ENCODE measurements at regions not wholly inside any gene's neighbourhood (a gene's known extent, or its start where the extent isn't known, plus 50 kb on each side); places are given as distances from the start of the nearest gene placed in this dataset.

GRCh38 chr17:79542718-79543117 is 68.1 kb downstream of the RBFOX3 start:
- no peak for DNase-seq
- TF ChIP-seq CTCF (conservative IDR thresholded peaks at IDR 0.05) (no peak), EZH2 (IDR thresholded peaks at IDR 0.05; ENCODE audit: low read depth) (no peak)
- Histone ChIP-seq H3K79me2 (ENCODE audit: low read depth) (no peaks in the 10 kb centered on the region), H3K9me2 (ENCODE audit: insufficient read depth) (no peaks in the 10 kb centered on the region), H3K9me3 (ENCODE audit: insufficient read depth, low read depth) (no peaks in the 10 kb centered on the region), H4K20me1 (ENCODE audit: insufficient read depth) (no peaks in the 10 kb centered on the region), H2AFZ (no peak overlapping the region), H3K27ac (no peak overlapping the region), H3K36me3 (ENCODE audit: low read depth) (no peaks in the 10 kb centered on the region), H3K4me3 (no peak overlapping the region), H3K4me1 (replicated peaks; ENCODE audit: insufficient read depth) (no peaks in the 10 kb centered on the region), H3F3A (ENCODE audit: insufficient read depth, low read depth) (no peaks in the 10 kb centered on the region), H3K4me2 (no peak overlapping the region), H3K27me3 (ENCODE audit: insufficient read depth, low read depth) (peaks cover 95% of the 10 kb centered on the region)
- no TSS peak for BruUV-seq (replicated peaks)
- intact Hi-C loops (cut with micrococcal nuclease; ENCODE audit: unreplicated experiment), result no loop called here
- ChIA-PET CTCF (no interaction called here), POLR2A (ENCODE audit: unreplicated experiment) (no interaction called here)

DNA sequence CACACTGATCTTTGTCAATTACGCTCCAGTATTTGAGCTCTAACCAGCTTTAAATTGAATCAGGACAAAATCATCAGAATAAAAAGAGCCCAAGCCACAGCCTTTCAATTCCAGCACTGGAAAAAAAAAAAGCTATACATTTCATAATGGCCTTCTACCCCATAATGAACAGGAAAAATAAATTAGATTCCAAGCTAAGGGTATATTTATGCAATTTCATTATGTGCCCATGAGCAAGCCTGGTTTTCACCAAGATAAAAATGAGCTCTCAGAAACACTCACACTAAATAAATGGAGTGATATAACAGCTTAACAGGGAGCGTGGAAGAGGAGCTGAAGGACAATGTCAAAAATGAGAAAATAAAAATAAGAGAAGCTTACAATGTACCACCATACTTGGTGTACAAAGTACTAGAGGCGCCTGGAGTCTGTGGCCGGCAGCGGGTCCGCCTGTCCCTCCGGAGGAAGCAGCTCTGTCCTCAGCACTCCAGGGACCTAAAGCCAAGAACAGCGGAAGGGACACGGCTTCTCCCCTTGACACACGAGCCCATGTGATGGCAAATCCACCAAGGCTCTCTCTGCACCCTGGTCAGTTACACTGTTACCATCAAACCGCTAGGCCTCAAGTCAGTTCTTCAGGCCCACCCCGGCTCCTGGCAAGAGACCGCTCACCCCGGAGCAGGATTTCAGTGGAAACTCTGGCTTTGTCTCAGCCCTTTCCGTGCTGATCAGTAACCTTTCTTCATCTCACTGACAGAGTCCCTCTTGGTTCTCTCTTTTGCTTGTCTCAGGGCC is 69.6 kb downstream of the RBFOX3 start:
- H3K9me2 ChIP-seq (ENCODE audit: insufficient read depth), result no peaks in the 10 kb centered on the region
- TF ChIP-seq EZH2 (IDR thresholded peaks at IDR 0.05; ENCODE audit: low read depth), result no peak
- TF ChIP-seq CTCF (conservative IDR thresholded peaks at IDR 0.05), result no peak
- no peak overlapping the region for H3K4me2 ChIP-seq
- H4K20me1 ChIP-seq (ENCODE audit: insufficient read depth), result no peaks in the 10 kb centered on the region
- no peaks in the 10 kb centered on the region for H3K36me3 ChIP-seq (ENCODE audit: low read depth)
- H3K27me3 ChIP-seq (ENCODE audit: insufficient read depth, low read depth), result peaks cover 95% of the 10 kb centered on the region
- no peaks in the 10 kb centered on the region for H3K4me1 ChIP-seq (replicated peaks; ENCODE audit: insufficient read depth)
- BruUV-seq (replicated peaks), result no TSS peak
- H3K79me2 ChIP-seq (ENCODE audit: low read depth), result no peaks in the 10 kb centered on the region
- no peaks in the 10 kb centered on the region for H3K9me3 ChIP-seq (ENCODE audit: insufficient read depth, low read depth)
- no peak overlapping the region for H3K4me3 ChIP-seq
- H2AFZ ChIP-seq, result no peak overlapping the region
- no peaks in the 10 kb centered on the region for H3F3A ChIP-seq (ENCODE audit: insufficient read depth, low read depth)
- intact Hi-C loops (cut with micrococcal nuclease; ENCODE audit: unreplicated experiment), result no loop called here
- CTCF ChIA-PET, result no interaction called here
- POLR2A ChIA-PET (ENCODE audit: unreplicated experiment), result interaction anchor here (0.5 kb wide), 1 partner anchor 790 kb away, joined by 8 read pairs; no protein-coding TSS in a partner anchor
- DNase-seq, result no peak
- no peak overlapping the region for H3K27ac ChIP-seq

DNA sequence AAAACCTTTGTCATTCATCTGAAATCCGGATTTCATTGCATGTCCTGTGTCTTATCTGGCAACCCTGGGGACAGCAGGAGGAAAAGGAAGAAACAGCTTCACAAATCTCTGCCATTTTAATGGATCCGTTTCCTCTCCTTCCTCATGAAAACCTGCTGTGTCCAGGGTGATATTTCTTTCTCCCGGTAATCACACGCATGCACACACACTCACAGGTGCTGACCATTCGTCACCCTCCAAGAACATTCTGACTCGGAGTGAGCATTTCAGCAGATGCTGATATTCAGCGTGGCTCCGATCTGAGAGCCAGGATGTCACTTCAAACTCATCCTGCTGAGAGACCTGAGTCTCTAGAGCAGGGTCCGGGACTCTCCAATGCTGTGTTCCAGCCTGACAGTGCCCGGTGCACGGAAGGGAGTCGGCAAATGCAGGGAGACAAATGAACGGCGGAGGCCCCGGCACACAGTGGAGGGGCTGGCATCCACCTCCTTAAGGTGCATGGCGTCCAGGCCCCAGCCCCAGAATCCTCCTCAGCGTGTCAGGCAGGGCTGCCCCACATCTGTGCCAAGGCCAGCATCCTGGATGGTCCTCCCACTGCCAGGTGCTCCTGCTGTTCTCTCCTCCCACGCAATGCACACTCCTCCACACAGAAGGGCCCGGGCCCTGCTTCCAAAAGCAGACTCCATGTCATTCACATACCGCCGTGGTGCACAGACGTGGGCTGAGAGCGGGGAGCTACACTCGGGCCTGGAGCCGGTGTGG is 70.7 kb downstream of the RBFOX3 start:
- no peaks in the 10 kb centered on the region for H3K9me2 ChIP-seq (ENCODE audit: insufficient read depth)
- H2AFZ ChIP-seq, result no peak overlapping the region
- TF ChIP-seq CTCF (conservative IDR thresholded peaks at IDR 0.05), result no peak
- no peak for TF ChIP-seq EZH2 (IDR thresholded peaks at IDR 0.05; ENCODE audit: low read depth)
- no peaks in the 10 kb centered on the region for H3K4me1 ChIP-seq (replicated peaks; ENCODE audit: insufficient read depth)
- intact Hi-C loops (cut with micrococcal nuclease; ENCODE audit: unreplicated experiment), result no loop called here
- H3K27me3 ChIP-seq (ENCODE audit: insufficient read depth, low read depth), result peaks cover 96% of the 10 kb centered on the region
- ChIA-PET CTCF (no interaction called here), POLR2A (ENCODE audit: unreplicated experiment) (interaction anchor here (0.5 kb wide), 1 partner anchor 789 kb away, joined by 8 read pairs; no protein-coding TSS in a partner anchor)
- H3K9me3 ChIP-seq (ENCODE audit: insufficient read depth, low read depth), result no peaks in the 10 kb centered on the region
- no peak overlapping the region for H3K4me3 ChIP-seq
- H3F3A ChIP-seq (ENCODE audit: insufficient read depth, low read depth), result no peaks in the 10 kb centered on the region
- BruUV-seq (replicated peaks), result no TSS peak
- no peaks in the 10 kb centered on the region for H3K36me3 ChIP-seq (ENCODE audit: low read depth)
- no peaks in the 10 kb centered on the region for H3K79me2 ChIP-seq (ENCODE audit: low read depth)
- no peak for DNase-seq
- H4K20me1 ChIP-seq (ENCODE audit: insufficient read depth), result no peaks in the 10 kb centered on the region
- H3K27ac ChIP-seq, result no peak overlapping the region
- H3K4me2 ChIP-seq, result no peak overlapping the region
